ENCODE measurements at regions not wholly inside any gene's neighbourhood (a gene's known extent, or its start where the extent isn't known, plus 50 kb on each side); places are given as distances from the start of the nearest gene placed in this dataset.

DNA sequence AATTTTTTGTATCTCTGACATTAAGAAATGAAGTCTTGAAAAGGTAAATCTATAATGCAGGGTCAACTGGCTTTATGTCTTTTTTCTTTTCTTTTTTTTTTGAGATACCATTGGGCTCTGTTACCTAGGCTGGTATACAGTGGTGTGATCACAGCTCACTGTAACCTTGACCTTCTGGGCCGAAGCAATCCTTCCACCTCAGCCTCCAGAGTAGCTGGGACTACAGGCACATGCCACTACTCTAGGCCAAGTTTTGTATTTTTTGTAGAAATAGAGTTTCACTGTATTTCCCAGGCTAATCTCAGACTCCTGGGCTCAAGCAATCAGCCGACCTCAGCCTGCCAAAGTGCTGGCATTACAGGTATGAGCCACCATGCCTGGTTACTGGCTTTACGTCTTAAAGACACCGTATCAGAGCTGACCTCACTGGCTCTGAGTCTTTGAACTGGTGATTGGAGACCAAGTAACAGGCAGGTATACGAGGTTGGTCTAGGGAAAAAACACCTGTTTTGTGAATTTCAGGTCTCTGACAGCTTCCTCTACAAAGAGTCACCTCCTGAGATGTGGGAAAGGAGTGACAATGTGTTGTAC lies 70.4 kb upstream of the GPBP1 start:
- no peak overlapping the region for H2AFZ ChIP-seq (ENCODE audit: low read depth, low read length, poor library complexity, severe bottlenecking)
- H3K9ac ChIP-seq (ENCODE audit: low read length), result no peak overlapping the region
- H3K4me3 ChIP-seq (replicated peaks in 1 of 2; ENCODE audit: low read depth in 1 of 2, low read length in 2 of 2), result no peak overlapping the region
- intact Hi-C loops (cut with micrococcal nuclease), result no loop called here
- H3K4me1 ChIP-seq (ENCODE audit: control insufficient read depth in 1 of 2, insufficient read depth in 2 of 2, low read length in 2 of 2), result no peaks in the 10 kb centered on the region
- ChIA-PET RAD21 (ENCODE audit: low non-redundant PET in 1 of 2, low total read pairs in 2 of 2, uncharacterized antibody in 2 of 2, unreplicated experiment in 2 of 2) (no interaction called here), POLR2A (no interaction called here), CTCF (no interaction called here)
- H3K9me3 ChIP-seq (ENCODE audit: control insufficient read depth in 1 of 2, insufficient read depth in 1 of 2, low read depth in 1 of 2, low read length in 2 of 2), result no peaks in the 10 kb centered on the region
- H4K20me1 ChIP-seq (ENCODE audit: insufficient read depth), result no peaks in the 10 kb centered on the region
- H3K36me3 ChIP-seq (ENCODE audit: control insufficient read depth in 1 of 2, insufficient read depth in 2 of 2, low read length in 2 of 2), result no peaks in the 10 kb centered on the region
- DNase-seq (ENCODE audit: low read depth, low spot score), result no peak
- no peak overlapping the region for H3K4me2 ChIP-seq (ENCODE audit: low read length)
- H3K9me2 ChIP-seq (ENCODE audit: insufficient read depth), result no peaks in the 10 kb centered on the region
- no peak overlapping the region for H3K27ac ChIP-seq (ENCODE audit: low read depth, low read length)
- no TSS peak for BruUV-seq (replicated peaks)
- H3K79me2 ChIP-seq (ENCODE audit: insufficient read depth, low read length), result no peaks in the 10 kb centered on the region
- H3K27me3 ChIP-seq (ENCODE audit: insufficient read depth, low read length), result no peaks in the 10 kb centered on the region
- ATAC-seq, result no peak
- TF ChIP-seq FOSL1 (IDR thresholded peaks at IDR 0.05; ENCODE audit: low read depth), result no peak
- TF ChIP-seq, protein P1, sequence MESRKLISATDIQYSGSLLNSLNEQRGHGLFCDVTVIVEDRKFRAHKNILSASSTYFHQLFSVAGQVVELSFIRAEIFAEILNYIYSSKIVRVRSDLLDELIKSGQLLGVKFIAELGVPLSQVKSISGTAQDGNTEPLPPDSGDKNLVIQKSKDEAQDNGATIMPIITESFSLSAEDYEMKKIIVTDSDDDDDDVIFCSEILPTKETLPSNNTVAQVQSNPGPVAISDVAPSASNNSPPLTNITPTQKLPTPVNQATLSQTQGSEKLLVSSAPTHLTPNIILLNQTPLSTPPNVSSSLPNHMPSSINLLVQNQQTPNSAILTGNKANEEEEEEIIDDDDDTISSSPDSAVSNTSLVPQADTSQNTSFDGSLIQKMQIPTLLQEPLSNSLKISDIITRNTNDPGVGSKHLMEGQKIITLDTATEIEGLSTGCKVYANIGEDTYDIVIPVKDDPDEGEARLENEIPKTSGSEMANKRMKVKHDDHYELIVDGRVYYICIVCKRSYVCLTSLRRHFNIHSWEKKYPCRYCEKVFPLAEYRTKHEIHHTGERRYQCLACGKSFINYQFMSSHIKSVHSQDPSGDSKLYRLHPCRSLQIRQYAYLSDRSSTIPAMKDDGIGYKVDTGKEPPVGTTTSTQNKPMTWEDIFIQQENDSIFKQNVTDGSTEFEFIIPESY (IDR thresholded peaks at IDR 0.05; ENCODE audit: extremely low read depth, insufficient replicate concordance, low read length), result no peak
- no peak for TF ChIP-seq ELF1 (IDR thresholded peaks at IDR 0.05; ENCODE audit: borderline replicate concordance, low read depth)
- TF ChIP-seq SRF (IDR thresholded peaks at IDR 0.05; ENCODE audit: low read depth), result no peak
- no peak for TF ChIP-seq RAD21 (IDR thresholded peaks at IDR 0.05; ENCODE audit: low read depth)
- TF ChIP-seq EZH2phosphoT487 (IDR thresholded peaks at IDR 0.05; ENCODE audit: borderline replicate concordance), result no peak
- no peak for TF ChIP-seq POLR2A (IDR thresholded peaks at IDR 0.05; ENCODE audit: borderline replicate concordance, extremely low read depth, insufficient read depth, insufficient read length)
- no peak for TF ChIP-seq SP1 (IDR thresholded peaks at IDR 0.05; ENCODE audit: low read depth)
- TF ChIP-seq, protein P2, sequence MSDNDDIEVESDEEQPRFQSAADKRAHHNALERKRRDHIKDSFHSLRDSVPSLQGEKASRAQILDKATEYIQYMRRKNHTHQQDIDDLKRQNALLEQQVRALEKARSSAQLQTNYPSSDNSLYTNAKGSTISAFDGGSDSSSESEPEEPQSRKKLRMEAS (IDR thresholded peaks at IDR 0.05), result no peak
- no peak for TF ChIP-seq SIN3A (IDR thresholded peaks at IDR 0.05; ENCODE audit: low read depth)
- TF ChIP-seq, protein P3, sequence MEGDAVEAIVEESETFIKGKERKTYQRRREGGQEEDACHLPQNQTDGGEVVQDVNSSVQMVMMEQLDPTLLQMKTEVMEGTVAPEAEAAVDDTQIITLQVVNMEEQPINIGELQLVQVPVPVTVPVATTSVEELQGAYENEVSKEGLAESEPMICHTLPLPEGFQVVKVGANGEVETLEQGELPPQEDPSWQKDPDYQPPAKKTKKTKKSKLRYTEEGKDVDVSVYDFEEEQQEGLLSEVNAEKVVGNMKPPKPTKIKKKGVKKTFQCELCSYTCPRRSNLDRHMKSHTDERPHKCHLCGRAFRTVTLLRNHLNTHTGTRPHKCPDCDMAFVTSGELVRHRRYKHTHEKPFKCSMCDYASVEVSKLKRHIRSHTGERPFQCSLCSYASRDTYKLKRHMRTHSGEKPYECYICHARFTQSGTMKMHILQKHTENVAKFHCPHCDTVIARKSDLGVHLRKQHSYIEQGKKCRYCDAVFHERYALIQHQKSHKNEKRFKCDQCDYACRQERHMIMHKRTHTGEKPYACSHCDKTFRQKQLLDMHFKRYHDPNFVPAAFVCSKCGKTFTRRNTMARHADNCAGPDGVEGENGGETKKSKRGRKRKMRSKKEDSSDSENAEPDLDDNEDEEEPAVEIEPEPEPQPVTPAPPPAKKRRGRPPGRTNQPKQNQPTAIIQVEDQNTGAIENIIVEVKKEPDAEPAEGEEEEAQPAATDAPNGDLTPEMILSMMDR (IDR thresholded peaks at IDR 0.05 in 2 of 3, conservative IDR thresholded peaks at IDR 0.05 in 1 of 3; ENCODE audit: borderline replicate concordance in 1 of 3, insufficient read depth in 1 of 3, low read depth in 2 of 3, low read length in 2 of 3), result no peak
- no peak for TF ChIP-seq POLR2AphosphoS5 (IDR thresholded peaks at IDR 0.05; ENCODE audit: low read depth, low read length)

Measured in HCT116 (cell line).